ENCODE measurements at regions not wholly inside any gene's neighbourhood (a gene's known extent, or its start where the extent isn't known, plus 50 kb on each side); places are given as distances from the start of the nearest gene placed in this dataset.

DNA sequence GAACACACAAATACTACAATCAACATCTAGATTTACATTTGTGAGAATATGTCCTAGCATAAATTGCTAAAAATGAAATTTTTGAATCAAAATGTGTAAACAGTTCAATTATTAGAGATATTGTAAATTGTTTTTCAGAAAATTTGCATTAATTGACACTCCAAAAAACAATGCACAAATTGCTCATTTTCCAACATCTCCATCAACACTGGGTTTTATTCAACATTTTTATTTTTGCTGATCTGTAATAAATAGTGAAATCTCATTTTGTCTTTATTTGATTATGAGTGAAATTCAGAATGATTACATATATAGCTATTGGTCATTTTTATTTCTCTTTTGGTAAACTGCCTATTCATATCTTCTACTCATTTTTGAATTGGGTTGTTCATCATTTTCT is 120.0 kb upstream of the GRIA3 start:
- TF ChIP-seq, protein P1, sequence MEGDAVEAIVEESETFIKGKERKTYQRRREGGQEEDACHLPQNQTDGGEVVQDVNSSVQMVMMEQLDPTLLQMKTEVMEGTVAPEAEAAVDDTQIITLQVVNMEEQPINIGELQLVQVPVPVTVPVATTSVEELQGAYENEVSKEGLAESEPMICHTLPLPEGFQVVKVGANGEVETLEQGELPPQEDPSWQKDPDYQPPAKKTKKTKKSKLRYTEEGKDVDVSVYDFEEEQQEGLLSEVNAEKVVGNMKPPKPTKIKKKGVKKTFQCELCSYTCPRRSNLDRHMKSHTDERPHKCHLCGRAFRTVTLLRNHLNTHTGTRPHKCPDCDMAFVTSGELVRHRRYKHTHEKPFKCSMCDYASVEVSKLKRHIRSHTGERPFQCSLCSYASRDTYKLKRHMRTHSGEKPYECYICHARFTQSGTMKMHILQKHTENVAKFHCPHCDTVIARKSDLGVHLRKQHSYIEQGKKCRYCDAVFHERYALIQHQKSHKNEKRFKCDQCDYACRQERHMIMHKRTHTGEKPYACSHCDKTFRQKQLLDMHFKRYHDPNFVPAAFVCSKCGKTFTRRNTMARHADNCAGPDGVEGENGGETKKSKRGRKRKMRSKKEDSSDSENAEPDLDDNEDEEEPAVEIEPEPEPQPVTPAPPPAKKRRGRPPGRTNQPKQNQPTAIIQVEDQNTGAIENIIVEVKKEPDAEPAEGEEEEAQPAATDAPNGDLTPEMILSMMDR (IDR thresholded peaks at IDR 0.05), result no peak
- TF ChIP-seq POLR2A (IDR thresholded peaks at IDR 0.05) (no peak), EP300 (IDR thresholded peaks at IDR 0.05) (no peak)
